ENCODE measurements at regions not wholly inside any gene's neighbourhood (a gene's known extent, or its start where the extent isn't known, plus 50 kb on each side); places are given as distances from the start of the nearest gene placed in this dataset.
"Not testable (repeated sequence)": the region's sequence is repeated elsewhere in the genome, so short reads cannot be mapped to it uniquely, and the experiment has no call there.

DNA sequence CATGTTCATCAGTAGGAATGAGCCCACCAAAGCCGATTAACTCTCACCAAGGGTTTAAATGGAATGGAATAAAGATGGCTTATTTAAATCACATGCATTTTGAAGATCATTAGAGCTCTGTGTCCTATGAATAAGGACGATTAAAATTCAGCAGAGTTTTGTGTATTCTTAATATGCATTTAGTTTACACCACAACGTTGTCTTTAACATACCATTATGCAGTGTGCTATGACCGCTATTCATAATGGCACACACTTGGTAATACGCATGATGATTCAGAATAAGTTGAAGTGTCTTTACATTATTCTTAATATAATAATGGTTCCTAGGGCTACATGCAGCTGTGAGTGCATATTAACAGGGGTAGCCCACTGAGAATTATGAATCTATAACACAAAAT lies 190.7 kb downstream of the PTBP2 start:
- no peak for ATAC-seq (ENCODE audit: low read depth)
- Histone ChIP-seq H3K4me2 (replicated peaks; ENCODE audit: low read depth, low read length, poor library complexity, severe bottlenecking) (no peak overlapping the region), H3K9ac (ENCODE audit: low read length) (no peak overlapping the region), H3K4me3 (ENCODE audit: control extremely low read depth in 1 of 5, extremely low read depth in 1 of 5, insufficient read depth in 1 of 5, low read depth in 2 of 5, low read length in 4 of 5) (no peak overlapping the region), H3K27ac (ENCODE audit: low read length in 2 of 2) (no peak overlapping the region), H3K36me3 (replicated peaks in 1 of 2; ENCODE audit: control extremely low read depth in 1 of 2, control insufficient read depth in 1 of 2, extremely low read depth in 1 of 2, insufficient read depth in 2 of 2, low read length in 1 of 2) (no peaks in the 10 kb centered on the region), H3K9me3 (ENCODE audit: control extremely low read depth in 1 of 3, control insufficient read depth in 2 of 3, insufficient read depth in 1 of 3, low read length in 2 of 3) (no peaks in the 10 kb centered on the region), H3K27me3 (replicated peaks in 1 of 4; ENCODE audit: control extremely low read depth in 1 of 4, control insufficient read depth in 3 of 4, insufficient read depth in 4 of 4, low read length in 3 of 4) (no peaks in the 10 kb centered on the region), H3K79me2 (ENCODE audit: control insufficient read depth, insufficient read depth, low read length) (no peaks in the 10 kb centered on the region), H2AFZ (ENCODE audit: insufficient read depth, low read depth, low read length, poor library complexity, severe bottlenecking) (no peak overlapping the region), H4K20me1 (ENCODE audit: control insufficient read depth, insufficient read depth, low read length, poor library complexity, severe bottlenecking) (no peaks in the 10 kb centered on the region), H3K4me1 (ENCODE audit: control insufficient read depth in 2 of 2, insufficient read depth in 2 of 2, low read length in 2 of 2) (no peaks in the 10 kb centered on the region)
- H3K27me3 Mint-ChIP-seq = no peaks in the 10 kb centered on the region
- TF ChIP-seq, protein P1, sequence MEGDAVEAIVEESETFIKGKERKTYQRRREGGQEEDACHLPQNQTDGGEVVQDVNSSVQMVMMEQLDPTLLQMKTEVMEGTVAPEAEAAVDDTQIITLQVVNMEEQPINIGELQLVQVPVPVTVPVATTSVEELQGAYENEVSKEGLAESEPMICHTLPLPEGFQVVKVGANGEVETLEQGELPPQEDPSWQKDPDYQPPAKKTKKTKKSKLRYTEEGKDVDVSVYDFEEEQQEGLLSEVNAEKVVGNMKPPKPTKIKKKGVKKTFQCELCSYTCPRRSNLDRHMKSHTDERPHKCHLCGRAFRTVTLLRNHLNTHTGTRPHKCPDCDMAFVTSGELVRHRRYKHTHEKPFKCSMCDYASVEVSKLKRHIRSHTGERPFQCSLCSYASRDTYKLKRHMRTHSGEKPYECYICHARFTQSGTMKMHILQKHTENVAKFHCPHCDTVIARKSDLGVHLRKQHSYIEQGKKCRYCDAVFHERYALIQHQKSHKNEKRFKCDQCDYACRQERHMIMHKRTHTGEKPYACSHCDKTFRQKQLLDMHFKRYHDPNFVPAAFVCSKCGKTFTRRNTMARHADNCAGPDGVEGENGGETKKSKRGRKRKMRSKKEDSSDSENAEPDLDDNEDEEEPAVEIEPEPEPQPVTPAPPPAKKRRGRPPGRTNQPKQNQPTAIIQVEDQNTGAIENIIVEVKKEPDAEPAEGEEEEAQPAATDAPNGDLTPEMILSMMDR (IDR thresholded peaks at IDR 0.05) = no peak
- no peak for TF ChIP-seq EZH2 (IDR thresholded peaks at IDR 0.05; ENCODE audit: borderline replicate concordance, insufficient read depth, low read depth, low read length, poor library complexity, severe bottlenecking)
- H3K4me3 Mint-ChIP-seq = no peak overlapping the region
- POLR2A ChIA-PET = no interaction called here
- no peaks in the 10 kb centered on the region for H3K9me3 Mint-ChIP-seq (ENCODE audit: insufficient read depth)
- no CpG with 5 or more reads among the region's 5 CpGs for WGBS (ENCODE audit: insufficient coverage)
- intact Hi-C loops (cut with micrococcal nuclease) = no loop called here
- no peak overlapping the region for H3K27ac Mint-ChIP-seq
- DNase-seq = no peak
- CTCF ChIA-PET = no interaction called here
- no peaks in the 10 kb centered on the region for H3K4me1 Mint-ChIP-seq

DNA sequence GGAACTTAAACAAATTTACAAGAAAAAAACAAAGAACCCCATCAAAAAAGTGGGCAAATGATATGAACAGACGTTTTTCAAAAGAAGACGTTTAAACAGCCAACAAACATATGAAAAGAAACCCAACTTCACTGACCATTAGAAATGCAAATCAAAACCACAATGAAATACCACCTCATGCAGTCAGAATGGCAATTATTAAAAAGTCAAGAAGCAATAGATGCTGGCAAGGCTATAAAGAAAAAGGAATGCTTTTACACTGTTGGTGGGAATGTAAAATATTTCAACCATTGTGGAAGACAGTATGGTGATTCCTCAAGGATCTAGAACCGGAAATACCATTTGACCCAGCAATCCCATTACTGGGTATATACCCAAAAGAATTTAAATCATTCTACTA lies 194.1 kb downstream of the PTBP2 start:
- 94% methylated on average over 2 of the region's 3 CpGs for WGBS (ENCODE audit: insufficient coverage)
- H3K4me2 ChIP-seq (replicated peaks; ENCODE audit: low read depth, low read length, poor library complexity, severe bottlenecking); intact Hi-C loops (cut with micrococcal nuclease); H3K36me3 ChIP-seq (replicated peaks in 1 of 2; ENCODE audit: control extremely low read depth in 1 of 2, control insufficient read depth in 1 of 2, extremely low read depth in 1 of 2, insufficient read depth in 2 of 2, low read length in 1 of 2); H3K27ac ChIP-seq (ENCODE audit: low read length in 2 of 2); H3K4me3 ChIP-seq (ENCODE audit: control extremely low read depth in 1 of 5, extremely low read depth in 1 of 5, insufficient read depth in 1 of 5, low read depth in 2 of 5, low read length in 4 of 5); H3K27me3 Mint-ChIP-seq; POLR2A ChIA-PET; H3K4me1 ChIP-seq (ENCODE audit: control insufficient read depth in 2 of 2, insufficient read depth in 2 of 2, low read length in 2 of 2); H4K20me1 ChIP-seq (ENCODE audit: control insufficient read depth, insufficient read depth, low read length, poor library complexity, severe bottlenecking); ATAC-seq (ENCODE audit: low read depth); H2AFZ ChIP-seq (ENCODE audit: insufficient read depth, low read depth, low read length, poor library complexity, severe bottlenecking); H3K27ac Mint-ChIP-seq; DNase-seq; H3K79me2 ChIP-seq (ENCODE audit: control insufficient read depth, insufficient read depth, low read length); H3K27me3 ChIP-seq (replicated peaks in 1 of 4; ENCODE audit: control extremely low read depth in 1 of 4, control insufficient read depth in 3 of 4, insufficient read depth in 4 of 4, low read length in 3 of 4); H3K4me3 Mint-ChIP-seq; CTCF ChIA-PET; H3K9me3 ChIP-seq (ENCODE audit: control extremely low read depth in 1 of 3, control insufficient read depth in 2 of 3, insufficient read depth in 1 of 3, low read length in 2 of 3); H3K9ac ChIP-seq (ENCODE audit: low read length); H3K4me1 Mint-ChIP-seq; H3K9me3 Mint-ChIP-seq (ENCODE audit: insufficient read depth): not testable (repeated sequence)

All from B cell (primary cell).